ENCODE measurements at regions not wholly inside any gene's neighbourhood (a gene's known extent, or its start where the extent isn't known, plus 50 kb on each side); places are given as distances from the start of the nearest gene placed in this dataset.

GRCh38 chr22:48559647-48560388 is 1267.9 kb downstream of the BRD1 start:
- TF ChIP-seq RAD21 (IDR thresholded peaks at IDR 0.05; ENCODE audit: low read length), result no peak
- no peak for TF ChIP-seq CTCF (conservative IDR thresholded peaks at IDR 0.05; ENCODE audit: low read depth, low read length)

All from IMR-90 (cell line).